NT2/D1 (cell line): ENCODE measurements at regions not wholly inside any gene's neighbourhood (a gene's known extent, or its start where the extent isn't known, plus 50 kb on each side); places are given as distances from the start of the nearest gene placed in this dataset.

Experiments
- YY1 ChIP-seq: IDR thresholded peaks from 2 replicates; pipeline ENCODE4 v1.6.1; 2011; ENCODE audit not compliant: insufficient read length, insufficient read depth
- ZNF274 ChIP-seq: IDR thresholded peaks from 2 replicates; pipeline ENCODE4 v1.6.1; 2011; ENCODE audit warnings: mild to moderate bottlenecking, low read depth, low read length

- no peak for TF ChIP-seq ZNF274
- no peak for TF ChIP-seq YY1
Measured at GRCh38 chr3:72345237-72345878, 502.9 kb downstream of the SHQ1 start.
